ENCODE measurements at regions not wholly inside any gene's neighbourhood (a gene's known extent, or its start where the extent isn't known, plus 50 kb on each side); places are given as distances from the start of the nearest gene placed in this dataset.

GRCh38 chr3:152638707-152639450 is 196.1 kb upstream of the P2RY1 start (continued):
- no peak for TF ChIP-seq EZH2 (IDR thresholded peaks at IDR 0.05; ENCODE audit: low read depth, unreplicated experiment)

DNA sequence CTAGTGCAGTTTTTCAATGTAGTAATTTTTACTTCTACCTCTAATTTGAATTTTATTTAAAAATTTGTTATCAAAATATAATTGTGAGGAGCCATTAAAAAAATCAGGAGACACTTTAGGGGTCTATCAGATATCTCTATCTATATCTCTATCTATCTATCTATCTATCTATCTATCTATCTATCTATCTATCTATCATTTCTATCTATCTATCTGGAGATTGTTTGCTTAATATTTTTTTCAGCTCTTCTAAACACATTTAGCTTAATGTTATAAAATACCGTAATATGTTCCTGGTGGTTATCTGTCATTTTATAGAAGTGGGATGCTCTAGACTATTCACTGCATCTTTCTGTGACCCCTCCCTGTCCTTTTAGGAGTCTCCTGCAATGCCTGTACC is 193.7 kb upstream of the P2RY1 start:
- H3K4me3 ChIP-seq = no peak overlapping the region
- DNase-seq (ENCODE audit: low spot score) = no peak
- no peaks in the 10 kb centered on the region for H4K20me1 ChIP-seq (replicated peaks; ENCODE audit: insufficient read depth)
- no peaks in the 10 kb centered on the region for H3K4me1 ChIP-seq (ENCODE audit: insufficient read depth)
- Mint-ChIP-seq H3K27ac (no peak overlapping the region), H3K36me3 (ENCODE audit: low read depth) (no peaks in the 10 kb centered on the region; the same call in 2 of the 3 replicates), H3K27me3 (ENCODE audit: insufficient read depth, low read depth, poor library complexity) (no peaks in the 10 kb centered on the region), H3K9me3 (peaks cover 3% of the 10 kb centered on the region; the same call in 2 of the 3 replicates), H3K4me1 (peaks cover 4% of the 10 kb centered on the region; the same call in 1 of the 3 replicates), H3K4me3 (no peak overlapping the region)
- H3F3A ChIP-seq (replicated peaks; ENCODE audit: low read depth) = no peaks in the 10 kb centered on the region
- H2AFZ ChIP-seq = no peak overlapping the region
- no peaks in the 10 kb centered on the region for H3K9me2 ChIP-seq (ENCODE audit: insufficient read depth)
- no peaks in the 10 kb centered on the region for H3K27me3 ChIP-seq (ENCODE audit: insufficient read depth)
- no peak overlapping the region for H3K27ac ChIP-seq (ENCODE audit: low read depth)
- no peak for TF ChIP-seq STAT1 (IDR thresholded peaks at IDR 0.05; ENCODE audit: unreplicated experiment)
- TF ChIP-seq, protein P1, sequence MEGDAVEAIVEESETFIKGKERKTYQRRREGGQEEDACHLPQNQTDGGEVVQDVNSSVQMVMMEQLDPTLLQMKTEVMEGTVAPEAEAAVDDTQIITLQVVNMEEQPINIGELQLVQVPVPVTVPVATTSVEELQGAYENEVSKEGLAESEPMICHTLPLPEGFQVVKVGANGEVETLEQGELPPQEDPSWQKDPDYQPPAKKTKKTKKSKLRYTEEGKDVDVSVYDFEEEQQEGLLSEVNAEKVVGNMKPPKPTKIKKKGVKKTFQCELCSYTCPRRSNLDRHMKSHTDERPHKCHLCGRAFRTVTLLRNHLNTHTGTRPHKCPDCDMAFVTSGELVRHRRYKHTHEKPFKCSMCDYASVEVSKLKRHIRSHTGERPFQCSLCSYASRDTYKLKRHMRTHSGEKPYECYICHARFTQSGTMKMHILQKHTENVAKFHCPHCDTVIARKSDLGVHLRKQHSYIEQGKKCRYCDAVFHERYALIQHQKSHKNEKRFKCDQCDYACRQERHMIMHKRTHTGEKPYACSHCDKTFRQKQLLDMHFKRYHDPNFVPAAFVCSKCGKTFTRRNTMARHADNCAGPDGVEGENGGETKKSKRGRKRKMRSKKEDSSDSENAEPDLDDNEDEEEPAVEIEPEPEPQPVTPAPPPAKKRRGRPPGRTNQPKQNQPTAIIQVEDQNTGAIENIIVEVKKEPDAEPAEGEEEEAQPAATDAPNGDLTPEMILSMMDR (conservative IDR thresholded peaks at IDR 0.05; ENCODE audit: low read depth in 2 of 2) = no peak
- TF ChIP-seq ETS1 (IDR thresholded peaks at IDR 0.05) = no peak
- no peak for TF ChIP-seq EZH2 (IDR thresholded peaks at IDR 0.05; ENCODE audit: low read depth, unreplicated experiment)
- no peak for TF ChIP-seq EZH2phosphoT487 (IDR thresholded peaks at IDR 0.05; ENCODE audit: unreplicated experiment)
- TF ChIP-seq NANOG (IDR thresholded peaks at IDR 0.05; ENCODE audit: borderline replicate concordance) = no peak
- no peak for TF ChIP-seq ZNF114 (CRISPR knock-in tag; IDR thresholded peaks at IDR 0.05)
- no peak for TF ChIP-seq ZNF331 (CRISPR knock-in tag; IDR thresholded peaks at IDR 0.05; ENCODE audit: low read depth)
- no peak for TF ChIP-seq REST (IDR thresholded peaks at IDR 0.05; ENCODE audit: unreplicated experiment)
- no peak for TF ChIP-seq ZNF462 (CRISPR knock-in tag; IDR thresholded peaks at IDR 0.05)
- no peak for TF ChIP-seq CREB1 (CRISPR knock-in tag; IDR thresholded peaks at IDR 0.05; ENCODE audit: low read depth)
- TF ChIP-seq JUNB (IDR thresholded peaks at IDR 0.05; ENCODE audit: unreplicated experiment) = no peak
- TF ChIP-seq POLR2AphosphoS5 (IDR thresholded peaks at IDR 0.05; ENCODE audit: low read depth) = no peak
- ATAC-seq = no peak
- no peaks in the 10 kb centered on the region for H3K79me2 ChIP-seq (replicated peaks; ENCODE audit: insufficient read depth)
- H3K36me3 ChIP-seq (ENCODE audit: insufficient read depth) = no peaks in the 10 kb centered on the region
- H3K4me2 ChIP-seq = no peak overlapping the region
